HG02943 (cell line): ENCODE measurements at regions not wholly inside any gene's neighbourhood (a gene's known extent, or its start where the extent isn't known, plus 50 kb on each side); places are given as distances from the start of the nearest gene placed in this dataset.

Experiments used
- ATAC-seq: cut with Tn5 transposase; IDR thresholded peaks from one replicate; pipeline ENCODE4 v1.9.1; 2021; ENCODE audit warnings: mild to moderate bottlenecking, low read depth, moderate library complexity; ENCODE audit not compliant: unreplicated experiment

GRCh38 chr3:5520237-5520636 lies 332.7 kb downstream of the EDEM1 start:
- no peak for ATAC-seq

DNA sequence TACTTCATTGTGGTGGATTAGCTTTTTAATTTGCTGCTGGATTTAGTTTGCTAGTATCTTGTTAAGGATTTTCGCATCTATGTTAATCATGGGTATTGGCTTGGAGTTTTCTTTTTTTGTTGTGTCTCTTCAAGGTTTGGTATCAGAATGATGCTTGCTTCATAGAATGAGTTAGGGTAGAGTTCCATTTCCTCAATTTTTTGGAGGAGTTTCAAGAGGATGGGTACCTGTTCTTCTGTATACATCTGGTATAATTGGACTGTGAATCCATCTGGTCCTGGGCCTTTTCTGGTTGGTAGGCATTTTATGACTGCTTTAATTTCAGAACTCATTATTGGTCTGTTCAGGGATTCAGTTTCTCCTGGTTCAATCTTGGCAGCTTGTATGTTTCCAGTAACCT lies 335.6 kb downstream of the EDEM1 start:
- no peak for ATAC-seq

DNA sequence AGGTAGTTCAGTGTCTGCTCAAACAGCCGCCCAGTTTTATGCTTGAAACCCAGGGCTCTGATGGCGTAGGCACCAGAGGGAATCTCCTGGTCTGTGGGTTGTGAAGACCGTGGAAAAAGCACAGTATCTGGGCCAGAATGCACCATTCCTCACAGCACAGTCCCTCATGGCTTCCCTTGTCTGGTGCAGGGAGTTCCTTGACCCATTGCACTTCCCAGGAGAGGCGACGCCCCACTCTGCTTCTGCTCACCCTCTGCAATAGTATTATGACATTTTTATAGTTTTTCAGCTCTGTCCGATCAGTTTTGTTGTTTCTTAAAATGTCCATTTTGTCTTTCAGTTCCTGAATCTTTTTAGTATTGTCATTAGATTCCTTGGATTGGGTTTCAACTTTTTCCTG lies 343.5 kb downstream of the EDEM1 start:
- ATAC-seq: no peak

GRCh38 chr3:5531741-5532290 lies 344.3 kb downstream of the EDEM1 start:
- ATAC-seq: no peak

DNA sequence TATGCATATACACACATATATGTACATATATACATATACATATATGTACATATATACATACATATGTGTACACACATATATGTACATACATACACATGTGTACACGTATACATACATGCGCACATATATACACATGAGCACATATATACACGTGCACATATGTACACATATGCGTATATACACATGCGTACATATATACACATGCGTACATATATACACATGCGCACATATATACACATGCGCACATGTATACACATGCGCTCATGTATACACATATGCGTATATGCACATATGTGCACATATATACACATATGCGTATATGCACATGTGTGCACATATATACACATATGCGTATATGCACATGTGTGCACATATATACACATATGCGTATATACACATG lies 353.0 kb downstream of the EDEM1 start:
- no peak for ATAC-seq

- ATAC-seq: no peak
Observed at GRCh38 chr3:5542472-5542871, 355.0 kb downstream of the EDEM1 start.

DNA sequence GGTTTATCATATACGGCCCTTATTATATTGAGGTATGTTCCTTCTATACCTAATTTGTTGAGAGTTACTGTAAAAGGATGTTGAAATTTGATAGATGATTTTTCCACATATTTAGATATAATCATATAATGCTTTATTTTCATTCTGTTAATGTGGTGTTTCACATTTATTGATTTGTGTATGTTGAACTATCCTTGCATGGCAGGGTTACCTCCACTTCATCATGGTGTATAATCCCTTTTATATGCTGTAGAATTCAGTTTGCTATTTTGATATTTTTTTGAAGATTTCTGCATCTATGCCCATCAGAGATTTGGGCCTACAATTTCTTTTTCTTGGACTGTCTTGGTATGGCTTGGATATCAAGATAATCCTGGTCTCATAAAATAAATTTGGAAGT lies 355.5 kb downstream of the EDEM1 start:
- ATAC-seq: no peak

DNA sequence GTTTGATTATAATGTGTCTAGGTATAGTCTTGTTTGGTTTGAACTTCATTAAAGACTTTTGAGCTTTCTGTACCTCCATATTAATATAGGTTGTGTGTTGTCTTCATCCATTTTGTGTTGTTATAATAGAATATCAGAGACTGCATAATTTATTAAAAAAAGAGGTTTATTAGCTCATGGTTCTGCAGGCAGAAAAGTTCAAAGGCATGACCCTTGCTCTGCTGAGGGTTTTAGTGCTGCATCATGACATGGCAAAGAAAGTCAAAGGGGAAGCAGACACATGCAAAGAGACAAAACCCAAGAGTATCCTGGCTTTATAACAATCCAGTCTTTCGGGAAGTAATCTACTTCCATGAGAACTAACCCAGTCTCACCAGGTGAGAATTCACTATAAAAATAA lies 358.2 kb downstream of the EDEM1 start:
- ATAC-seq: no peak

- no peak for ATAC-seq
Observed at GRCh38 chr3:5553203-5553602, 365.7 kb downstream of the EDEM1 start.

- ATAC-seq: no peak
Observed at GRCh38 chr3:5554245-5554747, 366.8 kb downstream of the EDEM1 start.

DNA sequence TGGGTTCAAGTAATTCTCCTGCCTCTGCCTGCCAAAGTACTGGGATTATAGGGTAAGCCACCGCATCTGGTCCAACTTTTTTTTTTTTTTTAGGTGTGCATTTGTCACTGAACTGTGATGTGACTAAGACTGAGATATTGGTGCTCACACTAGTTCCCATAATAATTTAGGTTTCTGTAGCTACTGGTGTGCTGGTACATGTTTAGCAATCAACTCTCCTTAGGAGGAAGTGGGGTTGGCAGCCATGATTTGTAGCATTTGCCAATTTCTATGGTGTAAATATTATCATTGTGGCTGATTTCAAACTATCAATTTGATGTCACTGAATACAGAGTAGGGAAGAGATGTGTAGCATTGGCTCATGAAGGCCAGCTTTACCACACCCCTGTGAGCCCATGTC lies 372.7 kb downstream of the EDEM1 start:
- ATAC-seq: no peak

GRCh38 chr3:5563537-5564277 lies 376.2 kb downstream of the EDEM1 start:
- no peak for ATAC-seq

DNA sequence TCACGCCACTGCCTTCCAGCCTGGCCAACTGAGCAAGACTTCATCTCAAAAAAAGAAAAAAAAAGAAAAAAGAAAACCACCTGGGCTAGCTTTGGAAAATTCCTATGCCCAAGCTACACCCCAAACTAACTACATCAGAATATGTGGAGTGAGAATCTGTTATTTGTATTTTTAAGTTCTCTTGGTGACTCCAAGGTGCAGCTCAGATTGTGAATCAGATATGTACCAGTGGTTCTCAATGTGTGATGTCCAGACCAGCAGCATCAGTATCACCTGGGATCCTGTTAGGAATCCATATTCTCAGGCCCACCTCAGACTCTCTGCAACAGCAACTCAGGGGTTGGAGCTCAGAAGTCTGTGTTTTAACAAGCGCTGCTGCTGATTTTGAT lies 376.8 kb downstream of the EDEM1 start:
- ATAC-seq: no peak

DNA sequence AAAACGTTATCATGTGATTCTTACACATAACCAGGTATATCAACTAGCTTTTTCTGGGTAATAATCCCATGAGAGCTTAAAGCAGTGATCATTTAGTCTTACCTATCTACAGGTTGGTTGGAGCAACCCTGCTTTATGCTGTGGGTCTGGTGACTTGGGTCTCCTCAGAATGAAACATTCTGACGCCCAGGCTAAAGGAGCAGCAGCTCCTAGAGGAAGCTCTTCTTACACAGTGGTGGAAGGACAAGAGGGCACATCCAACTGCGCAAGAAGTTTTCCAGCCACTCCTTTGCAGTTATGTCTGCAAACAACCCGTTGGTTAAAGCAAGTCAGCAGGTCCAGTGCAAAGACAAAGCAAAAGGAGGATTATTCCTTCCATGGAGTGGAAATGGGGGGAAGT lies 377.5 kb downstream of the EDEM1 start:
- no peak for ATAC-seq

- ATAC-seq: no peak
Observed at GRCh38 chr3:5567113-5567512, 379.6 kb downstream of the EDEM1 start.

GRCh38 chr3:5568451-5568850 lies 380.9 kb downstream of the EDEM1 start:
- ATAC-seq: no peak

DNA sequence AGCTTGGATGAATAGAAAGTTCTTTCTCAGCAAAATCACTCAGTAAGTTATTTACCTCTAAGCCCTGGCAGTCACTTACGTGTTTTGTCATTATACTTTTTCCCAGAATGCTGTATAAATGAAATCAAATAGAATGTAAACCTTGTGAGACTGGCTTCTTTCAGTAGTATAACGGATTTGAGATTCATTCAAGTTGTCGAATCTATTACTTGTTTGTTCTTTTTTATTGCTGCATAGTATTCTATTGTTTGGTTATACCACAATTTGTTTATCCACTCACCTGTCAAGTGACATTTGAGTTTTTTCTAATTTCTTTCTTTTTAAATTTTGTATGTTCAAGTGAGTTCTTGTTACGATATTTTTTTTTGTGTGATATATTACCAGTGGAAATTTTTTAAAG lies 381.6 kb downstream of the EDEM1 start:
- ATAC-seq: no peak

DNA sequence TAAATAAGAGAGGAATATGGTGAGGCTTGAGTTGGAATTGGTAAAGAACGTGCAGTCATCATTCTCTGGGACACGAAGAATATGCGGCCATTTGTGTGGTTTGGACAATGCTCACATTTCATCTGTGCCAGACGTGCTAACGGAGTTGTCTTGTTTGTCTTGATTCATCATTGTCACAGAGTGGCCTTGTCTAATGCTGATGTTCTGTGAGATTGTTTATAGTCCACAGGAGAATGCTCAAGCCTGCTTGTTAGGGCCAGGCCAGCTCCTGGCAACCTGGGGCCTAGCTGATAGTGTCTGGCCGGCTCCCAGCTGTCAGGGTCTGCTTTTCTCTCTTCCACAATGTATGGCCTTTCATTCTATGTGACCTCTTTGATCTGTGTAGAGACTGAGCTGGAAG lies 384.7 kb downstream of the EDEM1 start:
- no peak for ATAC-seq

DNA sequence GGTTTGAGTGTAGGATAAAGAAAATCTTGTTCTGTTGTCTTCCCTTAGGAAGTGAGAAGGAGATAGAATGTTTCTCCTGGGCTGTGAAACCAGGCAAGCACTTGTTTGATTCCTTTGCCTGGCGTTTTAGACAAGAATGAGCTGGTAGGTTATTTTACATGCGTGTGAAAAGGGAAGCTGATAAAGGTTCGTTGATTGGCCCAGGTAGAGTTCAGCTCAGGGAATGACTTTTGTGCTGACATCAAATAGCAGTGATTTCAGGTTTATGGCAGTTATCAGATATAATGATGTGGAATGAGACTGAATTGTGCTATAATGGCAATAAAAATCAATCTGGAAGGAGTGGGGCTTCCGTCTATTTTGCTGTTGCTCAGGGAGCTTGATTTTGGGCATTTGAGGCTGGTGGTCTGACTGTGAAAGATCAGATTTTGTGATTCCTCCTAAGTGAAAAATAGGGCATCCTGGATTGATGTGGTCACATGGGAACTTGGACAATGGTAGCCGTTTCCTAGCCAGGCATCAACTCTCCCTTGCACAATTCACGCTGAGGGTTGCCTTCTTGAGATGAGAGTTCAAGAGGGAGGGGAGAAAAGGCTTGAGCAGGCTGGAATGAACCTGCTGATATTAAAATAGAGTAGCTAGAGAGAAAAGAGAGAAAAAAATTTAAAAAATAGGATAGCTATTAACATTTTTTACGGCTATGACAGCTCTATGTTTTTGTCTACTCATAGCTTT lies 388.9 kb downstream of the EDEM1 start:
- ATAC-seq: no peak

DNA sequence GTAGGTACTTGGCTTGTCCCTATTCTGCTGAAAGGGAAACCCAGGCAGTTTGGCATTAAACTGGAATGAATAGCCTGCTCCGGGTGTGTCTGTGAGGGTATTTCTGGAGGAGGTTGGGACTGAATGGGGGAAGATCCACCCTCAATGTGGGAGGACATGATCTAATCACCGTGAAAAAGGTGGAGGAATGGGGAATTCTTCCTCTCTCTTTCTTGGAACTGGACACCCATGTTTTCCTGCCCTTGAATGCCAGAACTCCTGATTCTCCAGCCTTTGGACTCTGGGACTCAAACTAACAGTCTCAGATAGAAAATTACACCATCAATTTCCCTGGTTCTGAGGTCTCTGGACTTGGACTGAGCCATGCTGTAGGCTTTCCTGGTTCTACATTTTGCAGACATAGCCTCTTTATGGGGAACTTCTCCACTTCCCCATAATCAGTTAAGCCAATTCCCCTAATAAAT lies 391.7 kb downstream of the EDEM1 start:
- no peak for ATAC-seq

DNA sequence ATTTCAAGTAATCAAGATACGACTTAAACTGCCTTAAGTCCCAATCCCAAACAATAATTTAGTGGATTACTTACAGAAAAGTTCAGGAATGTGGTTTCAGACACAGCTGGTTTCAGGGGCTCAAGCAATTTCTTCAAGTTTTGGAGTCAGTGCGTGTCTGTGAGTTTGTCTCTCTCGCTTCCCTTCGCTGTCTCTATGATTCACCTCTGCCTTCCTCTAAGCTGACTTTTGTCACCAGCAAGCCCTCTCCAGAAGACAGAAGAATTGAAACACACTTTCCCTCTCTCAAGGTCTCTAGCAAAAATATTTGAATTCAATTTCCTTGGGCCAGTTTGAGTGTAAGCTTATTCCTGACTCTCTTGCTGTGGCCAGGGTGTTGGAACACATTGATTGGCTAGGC lies 392.4 kb downstream of the EDEM1 start:
- no peak for ATAC-seq

- ATAC-seq: no peak
Observed at GRCh38 chr3:5580826-5581225, 393.3 kb downstream of the EDEM1 start.
